ENCODE measurements at regions not wholly inside any gene's neighbourhood (a gene's known extent, or its start where the extent isn't known, plus 50 kb on each side); places are given as distances from the start of the nearest gene placed in this dataset.
"Not testable (repeated sequence)": the region's sequence is repeated elsewhere in the genome, so short reads cannot be mapped to it uniquely, and the experiment has no call there.

DNA sequence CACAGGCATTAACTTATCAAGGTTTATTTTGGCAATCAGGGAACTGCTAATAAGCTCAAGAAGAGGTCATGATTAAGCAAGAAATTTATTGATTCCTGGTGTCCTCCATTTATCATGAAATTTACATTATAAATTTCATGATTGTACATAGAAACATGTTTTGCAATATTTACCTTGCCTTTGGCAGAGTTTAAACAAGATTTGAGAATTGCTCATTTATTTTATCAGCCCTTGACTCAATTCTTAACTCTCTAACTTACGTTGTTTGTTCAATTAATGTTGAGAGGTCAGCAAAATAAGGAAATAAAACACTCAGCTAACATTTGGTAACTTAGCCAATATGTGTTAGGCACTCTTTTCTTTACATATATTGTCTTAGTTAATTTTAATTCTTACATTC is 286.6 kb downstream of the SLC7A11 start:
- no peak for DNase-seq (ENCODE audit: insufficient read length, low spot score)
- FAIRE-seq, result no peak
- no peak for TF ChIP-seq POLR2A (IDR thresholded peaks at IDR 0.05; ENCODE audit: low read depth, low read length)
- TF ChIP-seq SPI1 (IDR thresholded peaks at IDR 0.05; ENCODE audit: low read depth, low read length), result no peak

DNA sequence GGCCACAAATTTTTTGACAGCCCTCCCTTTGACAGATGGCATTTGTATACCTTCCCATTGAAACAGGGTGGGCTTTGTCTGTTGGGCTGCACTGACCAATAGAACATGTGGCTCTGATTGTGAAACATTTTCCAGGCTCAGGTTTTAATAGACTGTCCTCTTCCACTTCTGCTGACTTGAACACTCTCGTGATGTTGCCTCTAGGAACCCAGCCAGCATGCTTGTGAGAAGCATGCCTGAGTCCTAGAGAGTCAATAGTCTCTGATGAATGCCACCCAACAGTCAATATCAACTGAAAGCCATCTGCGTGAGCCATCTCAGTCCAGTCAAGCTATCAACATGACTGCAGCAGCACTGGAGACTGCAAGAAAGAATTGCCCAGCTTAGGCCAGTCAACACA is 290.0 kb downstream of the SLC7A11 start:
- no peak for FAIRE-seq
- DNase-seq (ENCODE audit: insufficient read length, low spot score), result no peak
- TF ChIP-seq TAF1 (IDR thresholded peaks at IDR 0.05; ENCODE audit: low read depth, low read length) (no peak), SPI1 (IDR thresholded peaks at IDR 0.05; ENCODE audit: low read depth, low read length) (no peak), POU2F2 (IDR thresholded peaks at IDR 0.05; ENCODE audit: low read depth, low read length) (no peak), PAX5 (IDR thresholded peaks at IDR 0.05; ENCODE audit: insufficient read depth, low read length, severe bottlenecking) (no peak), POLR2AphosphoS5 (IDR thresholded peaks at IDR 0.05; ENCODE audit: low read depth, low read length) (no peak), POLR2A (IDR thresholded peaks at IDR 0.05; ENCODE audit: low read depth, low read length) (no peak)

DNA sequence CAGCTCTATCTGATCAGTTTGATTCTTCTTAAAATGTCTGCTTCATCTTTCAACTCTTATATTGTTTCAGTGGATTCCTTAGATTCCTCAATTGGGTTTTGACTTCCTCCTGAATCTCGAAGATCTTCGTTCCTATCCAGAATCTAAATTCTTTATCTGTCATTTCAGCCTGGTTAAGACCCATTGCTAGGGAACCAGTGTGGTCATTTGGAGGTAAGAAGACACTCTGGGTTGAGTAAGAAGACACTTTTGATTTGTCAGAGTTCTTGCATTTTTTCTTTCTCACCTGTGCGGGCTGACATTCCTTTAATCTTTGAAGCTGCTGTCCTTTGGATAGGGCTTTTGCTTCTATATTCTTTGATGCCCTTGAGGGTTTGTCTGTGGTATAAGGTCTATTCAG is 291.9 kb downstream of the SLC7A11 start:
- FAIRE-seq (no peak), DNase-seq (ENCODE audit: insufficient read length, low spot score) (no peak)
- TF ChIP-seq POLR2A (IDR thresholded peaks at IDR 0.05; ENCODE audit: low read depth, low read length) (no peak), POLR2AphosphoS5 (IDR thresholded peaks at IDR 0.05; ENCODE audit: low read depth, low read length) (no peak), SPI1 (IDR thresholded peaks at IDR 0.05; ENCODE audit: low read depth, low read length) (no peak), TAF1 (IDR thresholded peaks at IDR 0.05; ENCODE audit: low read depth, low read length) (no peak), PAX5 (IDR thresholded peaks at IDR 0.05; ENCODE audit: insufficient read depth, low read length, severe bottlenecking) (no peak), POU2F2 (IDR thresholded peaks at IDR 0.05; ENCODE audit: low read depth, low read length) (no peak)

DNA sequence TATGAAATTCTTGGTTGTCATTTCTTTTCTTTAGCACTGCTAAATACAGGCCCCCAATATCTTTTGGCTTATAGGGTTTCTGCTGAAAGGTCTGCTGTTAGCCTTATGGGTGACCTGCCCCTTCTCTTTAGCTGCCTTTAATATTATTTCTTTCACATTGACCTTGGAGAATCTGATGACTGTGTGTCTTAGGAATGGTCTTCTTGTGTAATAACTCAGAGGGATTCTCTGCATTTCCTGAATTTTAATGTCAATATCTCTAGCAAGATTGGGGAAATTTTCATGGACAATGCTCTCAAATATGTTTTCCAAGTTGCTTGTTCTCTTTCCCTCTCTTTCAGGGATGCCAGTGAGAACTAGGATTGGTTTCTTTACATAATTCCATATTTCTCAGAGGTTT is 292.4 kb downstream of the SLC7A11 start:
- no peak for FAIRE-seq
- TF ChIP-seq TAF1 (IDR thresholded peaks at IDR 0.05; ENCODE audit: low read depth, low read length) (no peak), POU2F2 (IDR thresholded peaks at IDR 0.05; ENCODE audit: low read depth, low read length) (no peak), POLR2AphosphoS5 (IDR thresholded peaks at IDR 0.05; ENCODE audit: low read depth, low read length) (no peak), POLR2A (IDR thresholded peaks at IDR 0.05; ENCODE audit: low read depth, low read length) (no peak), SPI1 (IDR thresholded peaks at IDR 0.05; ENCODE audit: low read depth, low read length) (no peak), PAX5 (IDR thresholded peaks at IDR 0.05; ENCODE audit: insufficient read depth, low read length, severe bottlenecking) (no peak)
- no peak for DNase-seq (ENCODE audit: insufficient read length, low spot score)

DNA sequence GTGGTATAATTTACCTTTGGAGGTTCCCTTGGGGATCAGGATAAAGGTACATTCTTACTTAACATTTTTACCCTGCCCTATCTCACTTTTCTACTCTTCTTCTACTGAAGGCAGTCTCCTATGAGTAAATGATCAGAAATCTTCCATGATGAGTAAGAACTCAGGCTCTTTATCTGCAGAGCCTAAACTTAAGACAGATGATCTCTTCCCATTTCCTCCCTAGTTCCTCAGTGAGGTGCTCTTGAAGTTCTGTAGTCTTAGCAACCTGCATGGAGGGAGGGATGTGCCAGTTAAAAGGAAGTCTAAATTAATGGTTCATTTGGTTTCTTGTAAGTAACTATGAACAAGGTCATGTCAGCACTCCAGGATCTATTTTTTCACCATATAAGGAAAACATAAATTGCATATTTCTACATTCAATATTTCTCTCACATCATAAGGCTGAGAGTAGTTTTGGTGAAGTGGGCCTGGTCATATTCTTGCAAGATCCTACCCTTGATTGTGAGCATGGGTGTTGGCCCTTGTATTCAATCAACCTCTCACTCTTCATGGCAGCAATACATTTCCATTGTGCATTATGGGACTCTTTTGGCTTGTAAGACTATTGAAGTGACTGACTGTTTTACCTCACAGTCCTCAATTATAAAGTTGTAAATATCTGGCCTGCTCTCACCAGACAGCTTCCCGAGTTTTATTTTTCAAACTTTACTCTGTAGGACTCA is 295.5 kb downstream of the SLC7A11 start:
- DNase-seq (ENCODE audit: insufficient read length, low spot score), result no peak
- no peak for FAIRE-seq
- TF ChIP-seq PAX5 (IDR thresholded peaks at IDR 0.05; ENCODE audit: insufficient read depth, low read length, severe bottlenecking), result no peak
- no peak for TF ChIP-seq POLR2A (IDR thresholded peaks at IDR 0.05; ENCODE audit: low read depth, low read length)
- no peak for TF ChIP-seq TAF1 (IDR thresholded peaks at IDR 0.05; ENCODE audit: low read depth, low read length)
- TF ChIP-seq SPI1 (IDR thresholded peaks at IDR 0.05; ENCODE audit: low read depth, low read length), result no peak
- no peak for TF ChIP-seq POU2F2 (IDR thresholded peaks at IDR 0.05; ENCODE audit: low read depth, low read length)
- TF ChIP-seq POLR2AphosphoS5 (IDR thresholded peaks at IDR 0.05; ENCODE audit: low read depth, low read length), result no peak

DNA sequence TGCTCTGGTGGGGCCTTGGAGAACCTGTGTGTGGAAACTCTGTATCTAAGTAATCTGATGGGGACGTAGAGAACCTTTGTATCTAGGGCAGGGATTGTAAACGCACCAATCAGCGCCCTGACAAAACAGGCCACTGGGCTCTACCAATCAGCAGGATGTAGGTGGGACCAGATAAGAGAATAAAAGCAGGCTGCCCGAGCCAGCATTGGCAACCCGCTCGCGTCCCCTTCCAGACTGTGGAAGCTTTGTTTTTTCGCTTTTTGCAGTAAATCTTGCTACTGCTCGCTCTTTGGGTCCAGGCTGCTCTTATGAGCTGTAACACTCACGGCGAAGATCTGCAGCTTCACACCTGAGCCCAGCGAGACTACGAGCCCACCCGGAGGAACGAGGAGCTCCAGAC is 299.3 kb downstream of the SLC7A11 start:
- not testable (repeated sequence) for FAIRE-seq; DNase-seq (ENCODE audit: insufficient read length, low spot score)

DNA sequence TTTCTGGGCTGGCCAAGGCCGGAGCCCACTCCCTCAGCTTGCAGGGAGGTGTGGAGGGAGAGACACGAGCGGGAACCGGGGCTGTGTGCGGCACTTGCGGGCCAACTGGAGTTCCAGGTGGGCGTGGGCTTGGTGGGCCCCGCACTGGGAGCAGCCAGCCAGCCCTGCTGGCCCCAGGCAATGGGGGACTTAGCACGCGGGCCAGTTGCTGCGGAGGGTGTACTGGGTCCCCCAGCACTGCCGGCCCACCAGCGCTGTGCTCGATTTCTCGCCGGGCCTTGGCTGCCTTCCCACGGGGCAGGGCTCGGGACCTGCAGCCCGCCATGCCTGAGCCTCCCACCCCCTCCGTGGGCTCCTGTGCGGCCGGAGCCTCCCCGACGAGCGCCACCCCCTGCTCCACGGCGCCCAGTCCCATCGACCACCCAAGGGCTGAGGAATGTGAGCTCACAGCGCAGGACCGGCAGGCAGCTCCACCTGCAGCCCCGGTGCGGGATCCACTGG is 300.1 kb downstream of the SLC7A11 start:
- DNase-seq (ENCODE audit: insufficient read length, low spot score); FAIRE-seq: not testable (repeated sequence)

DNA sequence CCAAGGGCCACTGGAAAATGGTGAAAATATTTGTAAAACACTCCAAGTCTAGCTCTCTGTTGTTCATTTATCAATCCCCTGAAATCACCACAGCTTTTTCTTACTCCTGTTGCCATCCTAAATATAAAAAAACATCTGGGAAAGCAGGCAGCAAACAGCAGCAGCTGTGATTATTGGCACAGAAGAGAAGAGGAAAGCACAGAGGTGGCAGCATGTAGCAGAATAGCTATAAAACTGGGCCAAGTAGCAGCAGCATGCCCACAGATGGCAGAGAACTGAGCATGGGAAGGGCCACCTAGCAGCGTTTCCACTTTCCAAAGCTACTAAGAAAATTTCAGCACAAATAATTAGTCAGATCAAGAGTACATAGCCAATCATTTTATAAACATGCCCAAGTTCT is 307.2 kb downstream of the SLC7A11 start:
- DNase-seq (ENCODE audit: insufficient read length, low spot score) (no peak), FAIRE-seq (no peak)
- TF ChIP-seq PAX5 (IDR thresholded peaks at IDR 0.05; ENCODE audit: insufficient read depth, low read length, severe bottlenecking), result no peak
- no peak for TF ChIP-seq POLR2AphosphoS5 (IDR thresholded peaks at IDR 0.05; ENCODE audit: low read depth, low read length)
- TF ChIP-seq SPI1 (IDR thresholded peaks at IDR 0.05; ENCODE audit: low read depth, low read length), result no peak
- no peak for TF ChIP-seq POU2F2 (IDR thresholded peaks at IDR 0.05; ENCODE audit: low read depth, low read length)
- no peak for TF ChIP-seq TAF1 (IDR thresholded peaks at IDR 0.05; ENCODE audit: low read depth, low read length)
- TF ChIP-seq POLR2A (IDR thresholded peaks at IDR 0.05; ENCODE audit: low read depth, low read length), result no peak

DNA sequence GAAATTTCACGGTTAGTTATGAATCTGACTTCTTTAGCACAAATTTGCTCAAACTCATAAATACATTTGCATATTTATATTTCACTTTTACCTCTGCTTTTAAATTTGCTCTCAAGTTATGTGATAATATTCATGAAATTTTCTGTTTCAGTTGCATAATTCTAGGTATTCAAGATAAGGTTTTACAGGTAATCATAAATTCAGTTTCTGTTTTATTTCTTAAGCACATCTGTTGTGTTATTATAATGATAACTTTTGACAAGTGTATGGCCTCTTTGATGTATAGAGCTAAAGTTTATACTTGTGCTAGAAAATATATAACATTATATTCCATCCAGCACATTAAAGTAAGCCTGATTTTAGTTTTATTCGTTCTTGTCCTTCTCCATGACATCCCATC is 308.1 kb downstream of the SLC7A11 start:
- TF ChIP-seq POLR2A (IDR thresholded peaks at IDR 0.05; ENCODE audit: low read depth, low read length) (no peak), PAX5 (IDR thresholded peaks at IDR 0.05; ENCODE audit: insufficient read depth, low read length, severe bottlenecking) (no peak)
- FAIRE-seq (no peak), DNase-seq (ENCODE audit: insufficient read length, low spot score) (no peak)

DNA sequence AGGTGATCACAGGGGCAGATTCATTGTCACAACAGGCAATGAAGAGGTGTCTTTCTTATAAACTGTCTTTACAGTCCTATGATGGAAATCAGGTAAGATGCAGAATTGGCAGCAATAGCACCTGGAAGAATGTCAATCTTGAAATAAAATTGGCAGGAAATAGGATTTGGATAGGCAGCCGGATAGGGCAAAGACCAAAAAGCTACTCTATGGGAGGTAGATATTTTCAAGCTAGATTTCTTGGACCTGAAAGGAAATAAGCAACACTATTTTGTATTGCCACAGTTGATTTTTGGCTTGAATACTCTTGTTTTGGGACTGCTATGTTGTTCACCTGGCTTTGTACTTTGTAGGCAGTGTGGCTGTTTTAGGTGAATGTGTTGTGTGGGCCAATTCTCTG is 314.2 kb downstream of the SLC7A11 start:
- no peak for FAIRE-seq
- DNase-seq (ENCODE audit: insufficient read length, low spot score), result no peak
- TF ChIP-seq SPI1 (IDR thresholded peaks at IDR 0.05; ENCODE audit: low read depth, low read length) (no peak), POLR2A (IDR thresholded peaks at IDR 0.05; ENCODE audit: low read depth, low read length) (no peak), TAF1 (IDR thresholded peaks at IDR 0.05; ENCODE audit: low read depth, low read length) (no peak), PAX5 (IDR thresholded peaks at IDR 0.05; ENCODE audit: insufficient read depth, low read length, severe bottlenecking) (no peak), POU2F2 (IDR thresholded peaks at IDR 0.05; ENCODE audit: low read depth, low read length) (no peak), POLR2AphosphoS5 (IDR thresholded peaks at IDR 0.05; ENCODE audit: low read depth, low read length) (no peak)

DNA sequence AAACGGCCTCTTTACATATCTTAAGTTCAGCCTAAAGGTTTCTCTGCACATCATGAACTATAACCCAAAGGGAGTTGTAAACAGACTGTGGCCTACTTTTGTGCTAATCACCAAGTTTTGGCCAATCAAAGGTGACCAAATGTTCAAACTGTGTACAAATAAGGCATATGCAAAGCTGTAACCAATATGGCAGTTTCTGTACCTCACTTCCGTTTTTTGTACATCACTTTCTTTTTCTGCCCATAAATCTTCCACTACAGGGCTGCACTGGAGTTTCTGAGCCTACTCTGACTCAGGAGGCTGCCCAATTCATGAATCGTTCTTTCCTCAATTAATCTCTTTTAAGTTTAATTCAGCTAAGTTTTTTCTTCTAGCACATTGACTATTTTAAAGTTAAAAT is 318.7 kb downstream of the SLC7A11 start:
- FAIRE-seq (no peak), DNase-seq (ENCODE audit: insufficient read length, low spot score) (no peak)
- TF ChIP-seq POU2F2 (IDR thresholded peaks at IDR 0.05; ENCODE audit: low read depth, low read length) (no peak), SPI1 (IDR thresholded peaks at IDR 0.05; ENCODE audit: low read depth, low read length) (peak; percentile 57), POLR2AphosphoS5 (IDR thresholded peaks at IDR 0.05; ENCODE audit: low read depth, low read length) (no peak)

All from GM12891 (cell line).